OCI-LY1 (cell line): ENCODE measurements at regions not wholly inside any gene's neighbourhood (a gene's known extent, or its start where the extent isn't known, plus 50 kb on each side); places are given as distances from the start of the nearest gene placed in this dataset.

Experiments
- CTCF ChIP-seq: fragments of 200-600 bp; sonication (generic), shearing (Covaris generic); IDR thresholded peaks from 2 replicates; pipeline ENCODE4 v1.5.1; 2017; ENCODE audit warnings: mild to moderate bottlenecking, antibody characterized with exemption, low read length, moderate library complexity, mixed read lengths
- EZH2 ChIP-seq: fragments of 200-600 bp; sonication (generic), shearing (Covaris generic); IDR thresholded peaks from 2 replicates; pipeline ENCODE4 v1.8.0; 2017; ENCODE audit warnings: borderline replicate concordance, mixed run types, mild to moderate bottlenecking, antibody characterized with exemption, low read length, moderate library complexity, mixed read lengths

GRCh38 chr1:192927496-192927895 is 118.7 kb downstream of the RGS2 start:
- no peak for TF ChIP-seq CTCF
- TF ChIP-seq EZH2 = no peak
